ENCODE measurements at regions not wholly inside any gene's neighbourhood (a gene's known extent, or its start where the extent isn't known, plus 50 kb on each side); places are given as distances from the start of the nearest gene placed in this dataset.

DNA sequence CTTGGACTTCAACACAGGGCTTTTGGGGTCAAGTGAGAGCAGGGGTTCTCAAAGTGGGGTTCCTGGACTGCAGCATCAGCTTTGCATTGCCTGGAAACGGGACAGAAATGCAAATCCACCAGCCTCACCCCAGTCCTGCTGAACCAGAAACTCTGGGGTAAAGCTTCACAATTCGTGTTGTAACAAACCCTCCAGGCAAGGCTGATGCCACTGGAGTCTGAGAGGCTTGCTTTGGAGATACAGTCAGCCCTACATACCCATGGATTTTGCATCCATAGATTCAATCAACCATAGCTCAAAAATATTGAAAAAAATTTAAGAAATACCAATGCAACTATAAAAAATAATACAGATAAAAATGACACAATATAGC is 160.4 kb upstream of the ECI2 start:
- TF ChIP-seq, protein P1, sequence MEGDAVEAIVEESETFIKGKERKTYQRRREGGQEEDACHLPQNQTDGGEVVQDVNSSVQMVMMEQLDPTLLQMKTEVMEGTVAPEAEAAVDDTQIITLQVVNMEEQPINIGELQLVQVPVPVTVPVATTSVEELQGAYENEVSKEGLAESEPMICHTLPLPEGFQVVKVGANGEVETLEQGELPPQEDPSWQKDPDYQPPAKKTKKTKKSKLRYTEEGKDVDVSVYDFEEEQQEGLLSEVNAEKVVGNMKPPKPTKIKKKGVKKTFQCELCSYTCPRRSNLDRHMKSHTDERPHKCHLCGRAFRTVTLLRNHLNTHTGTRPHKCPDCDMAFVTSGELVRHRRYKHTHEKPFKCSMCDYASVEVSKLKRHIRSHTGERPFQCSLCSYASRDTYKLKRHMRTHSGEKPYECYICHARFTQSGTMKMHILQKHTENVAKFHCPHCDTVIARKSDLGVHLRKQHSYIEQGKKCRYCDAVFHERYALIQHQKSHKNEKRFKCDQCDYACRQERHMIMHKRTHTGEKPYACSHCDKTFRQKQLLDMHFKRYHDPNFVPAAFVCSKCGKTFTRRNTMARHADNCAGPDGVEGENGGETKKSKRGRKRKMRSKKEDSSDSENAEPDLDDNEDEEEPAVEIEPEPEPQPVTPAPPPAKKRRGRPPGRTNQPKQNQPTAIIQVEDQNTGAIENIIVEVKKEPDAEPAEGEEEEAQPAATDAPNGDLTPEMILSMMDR (IDR thresholded peaks at IDR 0.05; ENCODE audit: low read depth, low read length), result no peak
- TF ChIP-seq POLR2A (IDR thresholded peaks at IDR 0.05; ENCODE audit: extremely low read depth, insufficient read length) (no peak), MYC (IDR thresholded peaks at IDR 0.05; ENCODE audit: low read depth, low read length) (no peak)
